Stimulated activated CD4-positive, alpha-beta T cell treated with anti-CD3 and anti-CD28 coated beads, Interleukin-12 subunit alpha, Interleukin-12 subunit beta, amount 100 ng/mL, for 24 hours (primary cell): ENCODE measurements at regions not wholly inside any gene's neighbourhood (a gene's known extent, or its start where the extent isn't known, plus 50 kb on each side); places are given as distances from the start of the nearest gene placed in this dataset.
"Not testable (repeated sequence)": the region's sequence is repeated elsewhere in the genome, so short reads cannot be mapped to it uniquely, and the experiment has no call there.

Experiments used
- DNase-seq, 2 experiments: peaks; one replicate each; pipeline ENCODE4 v3.0.0-alpha.2; 2020; ENCODE audit warnings: low read depth in 2 of 2

- no peak for DNase-seq
Observed at GRCh38 chr14:104479901-104480300, 99.7 kb upstream of the C14orf180 start.

- DNase-seq, result no peak
Observed at GRCh38 chr14:104481323-104481722, 98.2 kb upstream of the C14orf180 start.

DNA sequence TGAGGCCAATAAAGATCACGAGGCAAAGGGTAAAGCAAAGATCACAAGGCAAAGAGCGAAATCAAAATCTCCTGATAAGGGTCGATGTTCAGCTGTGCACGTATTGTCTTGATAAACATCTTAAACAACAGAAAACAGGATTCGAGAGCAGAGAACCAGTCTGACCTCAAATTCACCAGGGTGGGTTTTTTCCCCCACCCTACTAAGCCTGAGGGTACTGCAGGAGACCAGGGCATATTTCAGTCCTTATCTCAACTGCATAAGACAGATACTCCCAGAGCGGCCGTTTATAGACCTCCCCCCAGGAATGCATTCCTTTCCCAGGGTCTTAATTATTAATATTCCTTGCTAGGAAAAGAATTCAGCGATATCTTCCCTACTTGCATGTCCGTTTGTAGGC lies 97.5 kb upstream of the C14orf180 start:
- not testable (repeated sequence) for DNase-seq

DNA sequence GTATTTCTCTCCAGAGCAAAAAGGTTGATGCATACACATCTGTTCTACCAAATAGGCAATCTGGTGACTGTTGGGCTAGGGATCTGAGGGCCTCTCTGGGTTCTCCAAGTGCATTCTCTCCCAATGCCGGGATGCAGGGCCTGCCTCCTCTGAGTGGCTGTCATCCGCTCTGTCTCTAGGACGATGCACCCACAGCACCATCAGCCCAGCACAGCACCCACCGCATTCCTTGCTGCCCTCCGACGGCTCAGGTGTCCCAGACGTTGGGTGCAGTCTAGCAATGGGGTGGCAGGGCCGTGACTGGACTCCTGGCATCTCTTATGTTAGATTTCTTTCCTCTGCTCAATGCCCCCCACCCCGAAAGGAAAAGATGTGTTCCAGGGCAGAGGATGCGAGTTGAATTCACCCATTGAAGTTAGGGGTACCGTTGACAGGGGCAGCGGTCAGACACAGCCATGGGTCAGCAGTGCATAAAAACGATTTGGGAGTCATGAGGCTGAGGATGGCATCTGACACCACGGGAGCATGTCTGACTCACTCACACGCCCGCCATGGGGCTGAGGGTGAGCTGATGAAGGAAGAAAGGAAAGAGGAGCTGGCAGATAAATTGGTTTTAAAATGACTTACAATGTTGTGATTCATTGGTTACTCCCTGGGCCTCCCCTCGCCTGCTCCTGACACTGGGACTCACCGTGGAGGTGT lies 93.2 kb upstream of the C14orf180 start:
- DNase-seq, result no peak

DNA sequence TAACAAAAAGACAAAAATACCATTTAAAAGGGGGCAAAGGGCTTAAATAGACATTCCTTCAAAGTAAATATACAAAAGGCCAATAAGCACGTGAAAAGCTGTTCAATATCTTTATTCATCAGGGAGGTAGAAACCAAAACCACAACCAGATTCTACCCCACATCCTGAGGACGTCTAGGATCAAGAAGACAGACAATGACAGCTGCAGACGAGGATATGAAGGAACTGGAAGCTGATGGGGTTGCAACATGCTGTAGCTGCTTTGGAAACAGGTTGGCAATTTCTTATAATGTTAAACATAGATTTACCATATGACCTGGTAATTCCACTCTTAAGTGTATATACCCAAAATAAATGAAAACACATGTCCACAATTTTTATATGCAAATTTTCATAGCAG lies 85.1 kb upstream of the C14orf180 start:
- no peak for DNase-seq

DNA sequence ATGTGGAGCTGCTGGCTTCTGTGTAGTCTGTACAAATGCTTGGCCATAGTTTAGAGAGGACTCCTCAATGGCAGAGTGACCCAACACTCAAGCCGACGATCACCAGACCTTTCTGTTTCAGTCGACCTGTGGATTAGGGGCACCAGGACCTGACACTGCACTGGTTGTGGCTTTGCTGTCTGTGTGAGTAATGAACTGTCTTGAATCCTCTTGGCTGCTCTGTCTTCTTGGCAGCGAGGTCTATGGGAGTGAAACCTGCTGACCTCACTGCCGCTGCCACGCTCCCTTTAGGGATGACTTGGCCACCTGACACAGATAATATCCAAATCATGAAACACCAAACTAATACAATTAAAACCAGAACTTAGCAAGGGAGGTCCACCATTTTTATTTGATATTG lies 83.5 kb upstream of the C14orf180 start:
- no peak for DNase-seq

- DNase-seq, result no peak
Observed at GRCh38 chr14:104499784-104500760, 79.5 kb upstream of the C14orf180 start.

DNA sequence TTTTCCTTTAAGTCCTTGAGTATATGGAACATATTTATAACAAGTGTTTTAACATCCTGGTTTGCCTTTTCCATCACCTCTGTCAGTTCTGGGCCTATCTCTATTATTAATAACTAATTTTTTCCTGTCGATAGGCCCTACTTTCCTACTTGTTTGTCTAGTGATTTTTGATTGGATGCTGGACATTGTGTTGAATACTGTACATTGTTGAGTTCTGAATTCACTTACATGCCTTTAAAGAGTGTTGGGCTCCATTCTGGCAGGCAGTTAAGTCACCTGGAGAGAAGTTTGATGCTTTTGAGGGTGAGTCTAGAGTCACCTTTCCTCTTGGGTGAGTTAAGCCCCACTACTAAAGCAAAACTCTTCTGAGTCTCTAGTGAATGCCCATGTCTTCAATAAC lies 77.5 kb upstream of the C14orf180 start:
- DNase-seq, result no peak

GRCh38 chr14:104503691-104504090 lies 75.9 kb upstream of the C14orf180 start:
- no peak for DNase-seq

- DNase-seq, result no peak
Observed at GRCh38 chr14:104504172-104504735, 75.3 kb upstream of the C14orf180 start.

- DNase-seq, result no peak
Observed at GRCh38 chr14:104505085-104506074, 74.2 kb upstream of the C14orf180 start.

GRCh38 chr14:104506461-104507253 lies 72.9 kb upstream of the C14orf180 start:
- no peak for DNase-seq

GRCh38 chr14:104507443-104507842 lies 72.1 kb upstream of the C14orf180 start:
- DNase-seq, result no peak

DNA sequence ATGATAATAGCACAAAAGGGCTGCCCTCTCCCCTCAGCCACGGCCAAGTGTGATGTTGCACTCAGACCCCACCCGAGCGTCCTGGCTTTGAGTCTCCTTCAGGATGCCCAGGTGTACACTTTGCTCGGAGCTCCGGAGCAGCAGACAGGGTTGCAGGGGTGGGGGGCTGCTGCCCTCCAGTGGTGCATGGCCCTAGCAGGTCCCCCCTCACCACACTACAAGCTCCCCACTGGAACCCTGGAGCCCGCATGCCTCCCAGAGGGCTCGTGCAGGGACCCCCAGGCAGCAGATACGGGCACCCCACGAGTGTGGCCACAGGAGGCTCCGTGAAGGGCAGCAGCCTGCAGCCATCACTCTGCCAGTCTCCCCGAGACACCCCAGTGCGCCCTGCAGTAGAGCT lies 69.9 kb upstream of the C14orf180 start:
- no peak for DNase-seq

- no peak for DNase-seq
Observed at GRCh38 chr14:104510216-104510615, 69.3 kb upstream of the C14orf180 start.

GRCh38 chr14:104510794-104511611 lies 68.6 kb upstream of the C14orf180 start:
- DNase-seq, result no peak

GRCh38 chr14:104512061-104512460 lies 67.5 kb upstream of the C14orf180 start:
- no peak for DNase-seq

DNA sequence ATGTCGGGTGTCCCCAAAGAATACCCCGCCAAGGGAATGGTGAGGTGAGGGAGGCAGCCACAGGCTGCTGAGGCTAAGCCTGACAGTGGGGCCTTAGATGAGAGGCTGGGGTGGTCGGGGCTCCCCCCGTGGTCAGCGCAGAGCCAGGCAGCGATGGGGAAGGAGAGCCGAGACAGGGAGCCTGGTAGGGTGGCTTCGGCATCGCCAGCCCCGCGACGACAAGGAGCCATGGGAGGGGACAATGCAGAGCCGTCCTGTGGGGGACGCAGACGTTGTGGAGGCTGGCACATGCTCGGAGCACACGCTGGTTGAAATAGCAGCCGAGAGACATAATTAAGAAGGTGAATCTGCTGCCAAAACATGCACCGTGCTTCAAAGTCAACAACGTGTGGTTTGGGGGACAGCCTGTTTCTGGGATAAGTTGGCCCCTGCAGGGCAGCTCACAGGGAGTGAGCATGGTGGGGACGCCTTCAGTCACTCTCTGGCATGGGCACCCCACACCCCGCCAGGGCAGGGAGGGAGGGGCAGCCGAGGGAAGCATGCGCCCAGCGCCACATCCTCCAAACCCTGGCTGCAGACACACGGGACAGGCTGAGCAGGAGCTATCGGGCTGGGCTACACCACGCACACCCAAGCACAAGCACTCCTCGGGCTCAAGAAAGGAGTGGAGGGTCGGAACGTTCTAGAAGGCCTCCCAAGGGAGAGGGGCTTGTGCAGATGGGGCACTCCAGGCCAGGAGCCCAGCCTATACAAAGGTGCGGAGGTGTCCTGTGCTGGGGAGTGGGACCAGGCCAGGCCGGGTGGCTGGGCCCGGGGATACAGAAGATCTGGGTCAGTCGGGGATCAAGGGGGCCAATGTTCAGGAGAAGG lies 66.6 kb upstream of the C14orf180 start:
- no peak for DNase-seq

DNA sequence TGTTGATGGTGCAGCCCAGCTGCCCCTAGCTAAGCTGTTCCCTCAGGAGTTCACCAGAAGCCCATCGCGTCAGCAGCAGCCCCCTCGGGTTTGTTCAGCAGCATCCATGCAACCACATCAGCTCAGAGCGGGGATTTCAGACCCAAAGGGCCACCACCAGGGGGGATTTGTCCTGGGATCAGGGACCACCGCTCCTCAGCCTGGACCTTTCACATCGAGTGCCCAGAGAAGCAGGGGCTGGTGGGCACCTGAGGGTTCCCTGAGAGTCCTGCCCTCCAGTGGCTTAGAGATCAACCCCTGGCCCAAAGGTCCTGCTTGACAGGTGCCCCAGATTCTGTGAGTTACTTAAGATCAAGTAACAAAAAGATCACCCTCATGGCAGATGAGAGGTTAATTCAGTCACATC lies 65.9 kb upstream of the C14orf180 start:
- no peak for DNase-seq
